Lower leg skin (tissue), 4 donors: ENCODE measurements at regions not wholly inside any gene's neighbourhood (a gene's known extent, or its start where the extent isn't known, plus 50 kb on each side); places are given as distances from the start of the nearest gene placed in this dataset.

Experiments used
- DNase-seq, 2 donors: peaks; one replicate each; pipeline ENCODE4 v3.0.0-alpha.2; 2019; ENCODE audit warnings: low spot score in 2 of 2
- H3K4me3 ChIP-seq: fragments of 200-600 bp; sonication (generic); 2 replicates; pipeline ENCODE4 v1.5.1; 2017; ENCODE audit warnings: mild to moderate bottlenecking, low read depth; ENCODE audit not compliant: poor library complexity, severe bottlenecking
- POLR2A ChIP-seq, 2 donors: fragments of 450-650 bp; IDR thresholded peaks; one replicate each; pipeline ENCODE4 v1.6.1; 2016 to 2017; ENCODE audit warnings: antibody characterized with exemption in 2 of 2, mild to moderate bottlenecking in 1 of 2, moderate library complexity in 1 of 2
- WGBS, 2 donors: methylation state at CpG; one replicate each; pipeline ENCODE4 v1.1.5; 2018; 5-methylcytosine and 5-hydroxymethylcytosine counted together
- intact Hi-C: fragments of 100-400 bp; cut with DNase I; formaldehyde crosslinking; loops from one replicate; pipeline ENCODE4 v1.15.0; 2023; ENCODE audit warnings: low total_unique reads
- TF ChIP-seq, protein P1 (sequence below), 3 donors: fragments of 450-650 bp; IDR thresholded peaks; one replicate each; pipeline ENCODE4 v1.5.1; 2016; ENCODE audit warnings: antibody characterized with exemption in 3 of 3, mild to moderate bottlenecking in 3 of 3, moderate library complexity in 2 of 3

DNA sequence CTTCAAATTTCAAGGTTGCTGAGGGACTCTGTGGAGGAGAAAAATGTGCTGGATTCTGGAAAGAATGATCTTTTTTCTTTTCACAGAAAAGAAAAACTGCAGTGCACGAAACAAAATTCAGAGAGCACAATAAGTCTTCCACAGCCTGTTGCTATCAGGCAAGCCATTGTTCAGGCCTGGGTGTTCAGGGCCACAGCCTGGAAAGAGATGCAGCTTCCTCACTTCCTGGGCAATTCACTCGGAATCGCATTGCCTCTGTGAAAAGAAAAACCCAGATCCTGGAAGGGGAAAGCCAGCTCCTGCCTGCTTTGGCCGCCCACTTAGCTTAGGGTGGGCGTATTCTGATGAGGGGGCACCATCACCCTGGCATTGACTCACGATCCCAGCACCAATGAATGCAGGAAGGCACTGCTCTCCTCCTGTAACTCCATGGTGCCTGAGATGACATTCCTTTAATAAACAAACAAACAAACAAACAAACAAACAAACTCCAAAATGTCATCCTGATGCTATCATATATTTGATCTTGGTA, 863.9 kb downstream of the BCL11B start:
- TF ChIP-seq POLR2A (IDR thresholded peaks at IDR 0.05) = no peak
- TF ChIP-seq, protein P1, sequence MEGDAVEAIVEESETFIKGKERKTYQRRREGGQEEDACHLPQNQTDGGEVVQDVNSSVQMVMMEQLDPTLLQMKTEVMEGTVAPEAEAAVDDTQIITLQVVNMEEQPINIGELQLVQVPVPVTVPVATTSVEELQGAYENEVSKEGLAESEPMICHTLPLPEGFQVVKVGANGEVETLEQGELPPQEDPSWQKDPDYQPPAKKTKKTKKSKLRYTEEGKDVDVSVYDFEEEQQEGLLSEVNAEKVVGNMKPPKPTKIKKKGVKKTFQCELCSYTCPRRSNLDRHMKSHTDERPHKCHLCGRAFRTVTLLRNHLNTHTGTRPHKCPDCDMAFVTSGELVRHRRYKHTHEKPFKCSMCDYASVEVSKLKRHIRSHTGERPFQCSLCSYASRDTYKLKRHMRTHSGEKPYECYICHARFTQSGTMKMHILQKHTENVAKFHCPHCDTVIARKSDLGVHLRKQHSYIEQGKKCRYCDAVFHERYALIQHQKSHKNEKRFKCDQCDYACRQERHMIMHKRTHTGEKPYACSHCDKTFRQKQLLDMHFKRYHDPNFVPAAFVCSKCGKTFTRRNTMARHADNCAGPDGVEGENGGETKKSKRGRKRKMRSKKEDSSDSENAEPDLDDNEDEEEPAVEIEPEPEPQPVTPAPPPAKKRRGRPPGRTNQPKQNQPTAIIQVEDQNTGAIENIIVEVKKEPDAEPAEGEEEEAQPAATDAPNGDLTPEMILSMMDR (IDR thresholded peaks at IDR 0.05) = no peak
- WGBS, 2 donors = 70 to 80% methylated on average over 6 of the region's 6 CpGs
- DNase-seq = no peak
- H3K4me3 ChIP-seq = no peak overlapping the region
- intact Hi-C loops = no loop called here

DNA sequence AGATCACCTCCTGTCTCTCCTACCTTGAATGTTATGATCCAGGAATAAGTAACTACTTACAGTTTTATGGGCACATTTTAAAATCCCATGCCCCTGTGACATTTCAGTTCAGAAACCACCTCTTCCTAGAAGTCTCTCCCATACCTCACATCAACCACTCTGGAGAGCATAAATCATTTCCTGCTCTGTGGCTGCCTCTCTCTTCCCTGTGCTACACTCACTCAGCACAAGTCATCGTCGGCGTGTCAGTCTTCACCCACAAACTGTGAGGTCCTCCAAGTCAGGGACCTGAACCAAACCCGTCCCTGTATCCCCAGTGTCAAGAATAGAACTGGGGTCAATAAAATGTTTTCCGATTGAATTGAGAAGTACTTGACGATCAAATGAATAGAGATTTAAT, 863.3 kb downstream of the BCL11B start:
- no peak for DNase-seq
- intact Hi-C loops = no loop called here
- TF ChIP-seq, protein P1 (IDR thresholded peaks at IDR 0.05) = no peak
- no peak for TF ChIP-seq POLR2A (IDR thresholded peaks at IDR 0.05)
- 84 to 89% methylated on average over 6 of the region's 6 CpGs for WGBS, 2 donors
- no peak overlapping the region for H3K4me3 ChIP-seq

DNA sequence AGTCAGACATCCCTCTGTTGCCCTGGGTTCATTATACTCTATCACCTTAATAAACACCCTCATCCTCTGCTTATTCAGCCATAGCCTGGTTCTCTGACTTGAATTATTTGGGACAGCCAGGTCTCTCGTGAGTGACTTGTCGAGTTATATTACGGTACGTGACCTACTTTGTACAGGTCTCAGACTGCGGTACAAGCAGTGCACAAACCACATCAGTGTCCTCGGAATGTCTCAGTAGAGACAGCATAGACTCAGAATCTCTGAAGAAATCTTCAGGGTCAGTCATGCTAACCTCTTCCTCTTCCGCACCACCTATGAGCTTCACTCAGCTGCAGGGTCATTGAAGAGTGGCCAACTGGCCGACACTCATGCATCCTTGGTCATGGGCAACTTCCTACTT, 860.8 kb downstream of the BCL11B start:
- no peak overlapping the region for H3K4me3 ChIP-seq
- 57 to 71% methylated on average over 8 of the region's 8 CpGs for WGBS, 2 donors
- TF ChIP-seq, protein P1 (IDR thresholded peaks at IDR 0.05) = no peak
- TF ChIP-seq POLR2A (IDR thresholded peaks at IDR 0.05) = no peak
- intact Hi-C loops = no loop called here
- DNase-seq = no peak

DNA sequence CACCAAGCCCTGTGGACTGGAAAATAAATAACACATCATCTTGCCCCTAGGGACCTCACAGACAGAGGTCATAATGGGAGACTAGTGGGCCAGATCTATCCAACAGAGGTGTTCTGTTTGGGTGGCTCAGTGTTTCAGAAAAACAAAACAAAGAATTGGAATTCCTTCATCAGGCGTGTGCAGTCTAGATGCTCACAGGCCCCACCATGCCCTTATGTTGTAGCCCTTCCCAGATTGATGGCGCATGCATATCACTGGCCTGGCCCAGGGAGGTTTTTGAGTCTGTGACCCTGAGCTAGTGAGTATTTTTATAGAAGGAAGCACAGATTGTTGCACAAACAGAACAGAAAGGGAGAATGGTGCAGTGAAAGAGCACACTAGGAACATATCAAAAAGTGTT, 859.6 kb downstream of the BCL11B start:
- no peak for TF ChIP-seq POLR2A (IDR thresholded peaks at IDR 0.05)
- TF ChIP-seq, protein P1 (IDR thresholded peaks at IDR 0.05) = no peak
- DNase-seq = no peak
- WGBS, 2 donors = 64 to 85% methylated on average over 2 of the region's 2 CpGs
- intact Hi-C loops = no loop called here
- H3K4me3 ChIP-seq = no peak overlapping the region

DNA sequence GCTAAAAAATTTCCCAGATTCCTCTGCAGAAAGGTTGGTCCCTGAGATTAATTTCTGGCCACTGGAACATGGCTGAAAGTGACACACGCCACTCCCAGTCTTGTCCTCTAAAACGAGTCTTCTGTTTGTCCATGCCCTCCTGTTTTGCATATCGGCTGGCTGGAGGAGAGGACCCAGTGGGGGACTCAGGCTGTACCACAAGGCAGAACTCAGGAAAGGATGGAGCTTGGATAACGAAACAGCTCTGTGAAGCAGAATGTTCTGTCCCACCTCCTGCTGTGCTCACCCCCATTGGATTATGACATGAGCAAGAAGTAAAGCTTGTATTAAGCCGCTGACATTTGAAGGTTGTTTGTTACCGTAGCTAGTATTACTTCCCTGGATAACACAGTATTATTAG, 856.2 kb downstream of the BCL11B start:
- H3K4me3 ChIP-seq = no peak overlapping the region
- TF ChIP-seq POLR2A (IDR thresholded peaks at IDR 0.05) = no peak
- TF ChIP-seq, protein P1 (IDR thresholded peaks at IDR 0.05) = no peak
- intact Hi-C loops = no loop called here
- WGBS, 2 donors = 82 to 84% methylated on average over 6 of the region's 6 CpGs
- no peak for DNase-seq

DNA sequence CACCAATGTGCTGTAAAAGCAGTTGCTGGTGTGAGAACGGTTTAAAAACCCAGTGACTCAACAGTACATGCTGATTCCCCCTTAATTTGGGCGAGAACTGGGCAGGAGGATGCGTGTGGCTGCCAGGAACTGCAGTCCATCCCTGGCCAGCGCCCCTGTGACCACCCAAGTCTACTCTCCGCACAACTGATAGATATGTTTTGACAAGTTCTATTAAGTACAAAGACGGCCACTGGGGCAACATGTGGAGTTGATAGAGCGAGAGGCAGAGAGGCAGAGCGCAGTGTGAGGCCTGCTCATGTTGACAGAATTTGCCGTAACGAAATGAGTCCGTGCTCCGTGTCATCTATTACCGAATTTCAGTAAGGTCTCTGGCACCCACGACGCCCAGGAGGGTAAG, 855.0 kb downstream of the BCL11B start:
- intact Hi-C loops = no loop called here
- TF ChIP-seq POLR2A (IDR thresholded peaks at IDR 0.05) = no peak
- TF ChIP-seq, protein P1 (IDR thresholded peaks at IDR 0.05) = no peak
- WGBS, 2 donors = 88 to 89% methylated on average over 15 of the region's 15 CpGs
- no peak for DNase-seq
- no peak overlapping the region for H3K4me3 ChIP-seq
